ENCODE measurements at regions not wholly inside any gene's neighbourhood (a gene's known extent, or its start where the extent isn't known, plus 50 kb on each side); places are given as distances from the start of the nearest gene placed in this dataset.

DNA sequence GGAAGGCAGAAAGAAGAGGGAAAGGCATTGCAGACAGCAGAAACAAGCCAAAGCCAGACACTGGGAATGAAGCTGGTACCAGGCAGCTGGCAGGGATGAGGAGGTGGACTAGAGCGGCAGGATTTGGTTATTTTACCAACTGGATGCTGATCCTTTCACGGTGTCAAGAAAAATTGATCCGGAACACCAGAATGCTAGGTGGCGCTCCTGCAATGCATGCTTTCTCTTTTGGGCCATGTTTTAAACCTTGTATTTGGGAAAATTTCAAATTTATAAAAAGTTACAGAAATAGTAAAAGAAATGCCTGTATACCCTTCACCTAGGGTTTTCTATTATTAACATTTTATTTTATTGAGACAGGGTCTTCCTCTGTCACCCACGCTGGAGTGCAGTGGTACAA is 224.7 kb downstream of the SOX9 start:
- H3K27me3 Mint-ChIP-seq (ENCODE audit: low read depth) = no peaks in the 10 kb centered on the region
- ATAC-seq (replicated peaks in 1 of 2) (no peak), DNase-seq (no peak)
- H3K27ac Mint-ChIP-seq = no peak overlapping the region
- H3K4me3 Mint-ChIP-seq = no peak overlapping the region
- H3K9me3 Mint-ChIP-seq = peaks cover 0 to 2% of the 10 kb centered on the region in 2 donors
- H3K36me3 Mint-ChIP-seq (ENCODE audit: insufficient read depth in 2 of 2) = no peaks in the 10 kb centered on the region
- H3K4me1 Mint-ChIP-seq (ENCODE audit: low read depth) = no peaks in the 10 kb centered on the region

DNA sequence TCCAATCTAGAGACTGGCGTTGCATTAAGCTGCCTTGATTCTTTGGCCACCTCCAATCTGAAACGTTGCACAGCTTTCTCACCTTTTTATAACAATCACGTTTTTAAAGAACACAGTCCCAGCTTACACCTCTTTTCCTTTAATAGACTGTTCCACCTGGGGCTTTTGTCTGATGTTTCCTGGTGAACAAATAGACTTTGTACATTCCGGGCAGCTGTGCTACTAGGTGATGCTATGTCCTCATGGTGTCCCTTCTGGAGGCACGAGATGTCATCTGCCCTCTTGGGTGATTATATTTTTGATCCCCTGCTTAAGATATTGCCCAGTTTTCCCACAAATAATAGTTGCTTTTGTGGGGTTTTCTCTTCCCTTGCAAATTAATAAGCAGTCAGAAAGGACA is 225.5 kb downstream of the SOX9 start:
- Mint-ChIP-seq H3K4me1 (ENCODE audit: low read depth) (no peaks in the 10 kb centered on the region), H3K36me3 (ENCODE audit: insufficient read depth in 2 of 2) (no peaks in the 10 kb centered on the region), H3K9me3 (peaks cover 0 to 2% of the 10 kb centered on the region in 2 donors), H3K4me3 (no peak overlapping the region), H3K27ac (no peak overlapping the region), H3K27me3 (ENCODE audit: low read depth) (no peaks in the 10 kb centered on the region)
- DNase-seq (no peak), ATAC-seq (replicated peaks in 1 of 2) (no peak)

DNA sequence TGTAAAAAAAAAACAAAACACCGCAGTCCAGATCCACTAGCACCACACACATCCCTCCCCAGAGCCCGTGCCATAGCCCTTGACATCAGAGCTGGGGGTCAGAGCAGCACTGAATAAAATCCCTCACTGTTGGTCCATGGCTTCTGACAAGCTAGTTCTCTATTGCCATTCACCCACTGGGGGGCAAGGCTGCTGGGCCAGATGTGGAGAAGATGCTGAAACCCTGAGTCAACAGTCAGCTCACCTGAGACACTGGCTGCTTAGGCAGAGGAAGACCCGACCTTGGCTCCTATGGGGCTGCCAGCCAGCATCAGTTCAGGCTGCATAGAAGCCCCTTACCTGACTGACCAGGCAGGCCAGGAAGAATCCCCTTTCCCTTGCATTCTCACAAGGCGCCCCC is 228.2 kb downstream of the SOX9 start:
- H3K27ac Mint-ChIP-seq = no peak overlapping the region
- H3K4me1 Mint-ChIP-seq (ENCODE audit: low read depth) = no peaks in the 10 kb centered on the region
- no peaks in the 10 kb centered on the region for H3K36me3 Mint-ChIP-seq (ENCODE audit: insufficient read depth in 2 of 2)
- ATAC-seq (replicated peaks in 1 of 2) = no peak
- no peaks in the 10 kb centered on the region for H3K27me3 Mint-ChIP-seq (ENCODE audit: low read depth)
- peaks cover 0 to 3% of the 10 kb centered on the region in 2 donors for H3K9me3 Mint-ChIP-seq
- no peak for DNase-seq
- H3K4me3 Mint-ChIP-seq = no peak overlapping the region

DNA sequence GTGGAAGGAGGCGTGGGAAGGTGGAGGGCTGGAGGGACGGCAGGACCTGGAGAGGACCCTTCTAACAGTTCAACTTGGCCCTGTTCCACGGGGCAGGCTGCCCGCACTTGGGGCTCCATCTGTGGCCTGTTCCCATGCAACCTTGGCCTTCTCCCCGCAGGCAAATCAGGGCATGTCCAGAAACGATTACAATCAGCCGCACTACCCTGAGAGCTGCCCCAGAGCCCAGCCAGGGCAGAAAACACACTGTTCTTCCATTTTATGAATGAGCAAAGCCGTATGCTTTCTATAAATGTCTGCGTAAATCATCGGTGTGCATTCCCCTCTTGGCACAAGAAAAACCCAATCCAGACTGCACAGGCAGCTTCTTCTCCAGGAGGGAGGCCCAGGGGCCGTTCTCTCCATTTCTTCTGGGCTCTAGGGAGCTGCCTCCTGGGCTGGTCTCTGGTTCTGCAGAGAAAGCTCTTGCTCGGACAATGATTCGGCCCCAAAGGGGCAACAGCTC is 228.7 kb downstream of the SOX9 start:
- Mint-ChIP-seq H3K4me3 (no peak overlapping the region), H3K4me1 (ENCODE audit: low read depth) (no peaks in the 10 kb centered on the region), H3K9me3 (peaks cover 0 to 3% of the 10 kb centered on the region in 2 donors), H3K27ac (no peak overlapping the region), H3K36me3 (ENCODE audit: insufficient read depth in 2 of 2) (no peaks in the 10 kb centered on the region), H3K27me3 (ENCODE audit: low read depth) (no peaks in the 10 kb centered on the region)
- ATAC-seq (replicated peaks in 1 of 2) (no peak), DNase-seq (no peak)

DNA sequence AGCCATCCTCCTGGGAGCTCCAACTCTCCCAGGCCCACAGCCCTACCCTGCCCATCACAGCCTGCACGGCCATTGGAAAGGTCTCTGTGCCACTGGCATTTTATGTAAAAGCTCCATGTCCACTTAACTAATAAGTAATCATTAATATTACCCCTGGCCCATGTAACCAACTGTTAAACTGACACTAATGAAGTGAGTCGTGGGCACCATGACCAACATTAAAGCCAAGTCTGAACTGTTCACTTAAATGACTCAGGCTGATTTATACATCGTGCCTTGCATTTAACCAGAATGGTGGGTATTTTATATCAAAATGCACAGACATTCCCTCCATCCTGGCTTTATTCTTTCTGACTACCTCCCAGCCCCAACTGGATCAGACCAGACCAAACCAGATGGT is 229.3 kb downstream of the SOX9 start:
- Mint-ChIP-seq H3K27me3 (ENCODE audit: low read depth) (no peaks in the 10 kb centered on the region), H3K4me1 (ENCODE audit: low read depth) (no peaks in the 10 kb centered on the region), H3K27ac (no peak overlapping the region), H3K4me3 (no peak overlapping the region), H3K9me3 (peaks cover 0 to 3% of the 10 kb centered on the region in 2 donors), H3K36me3 (ENCODE audit: insufficient read depth in 2 of 2) (no peaks in the 10 kb centered on the region)
- ATAC-seq (replicated peaks in 1 of 2) (no peak), DNase-seq (no peak)

DNA sequence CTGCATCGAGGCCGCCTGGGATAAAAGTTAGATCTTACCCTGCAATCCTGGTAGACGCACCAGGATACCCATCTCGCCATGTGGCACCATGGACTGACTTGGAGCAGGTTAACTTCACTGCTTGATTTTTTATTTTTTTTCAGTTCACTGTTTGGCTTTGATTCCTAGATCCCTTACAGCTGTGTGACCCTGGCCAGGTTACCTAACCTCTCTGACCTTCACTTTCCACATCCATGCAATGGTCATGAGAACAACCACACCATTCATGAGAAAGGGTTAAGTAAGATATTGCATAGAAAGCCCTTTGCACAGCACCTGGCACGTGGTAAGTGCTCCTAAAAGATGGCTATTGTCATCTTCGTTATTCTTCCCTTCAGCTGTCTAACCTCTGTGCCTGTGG is 230.5 kb downstream of the SOX9 start:
- Mint-ChIP-seq H3K9me3 (peaks cover 2 to 3% of the 10 kb centered on the region in 2 donors), H3K36me3 (ENCODE audit: insufficient read depth in 2 of 2) (no peaks in the 10 kb centered on the region), H3K27ac (no peak overlapping the region), H3K4me1 (ENCODE audit: low read depth) (no peaks in the 10 kb centered on the region), H3K27me3 (ENCODE audit: low read depth) (no peaks in the 10 kb centered on the region), H3K4me3 (no peak overlapping the region)
- no peak for ATAC-seq (replicated peaks in 1 of 2)
- no peak for DNase-seq

DNA sequence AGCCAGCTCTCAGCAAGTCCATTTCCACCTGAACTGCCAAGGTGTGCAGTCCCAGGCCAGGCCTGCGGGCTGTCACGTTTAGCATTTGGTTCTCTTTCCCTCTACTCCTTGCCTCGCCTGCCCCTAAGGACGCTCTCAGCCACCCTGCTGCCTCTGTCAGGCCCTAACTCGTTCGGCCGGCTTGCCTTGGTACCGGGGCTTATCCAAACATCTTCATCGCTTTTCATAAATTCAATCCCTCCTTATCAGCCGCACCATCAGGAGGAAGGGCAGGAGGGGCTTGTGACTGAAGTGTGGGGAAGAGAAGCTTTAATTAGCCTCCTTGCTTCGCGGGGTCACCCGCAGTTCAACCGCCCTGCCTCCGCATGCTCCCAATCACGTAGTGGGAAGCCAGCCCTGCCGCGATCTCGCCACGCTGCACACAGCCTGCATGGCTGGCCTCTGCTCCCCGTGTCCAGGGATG is 231.1 kb downstream of the SOX9 start:
- Mint-ChIP-seq H3K4me1 (ENCODE audit: low read depth) (no peaks in the 10 kb centered on the region), H3K27me3 (ENCODE audit: low read depth) (no peaks in the 10 kb centered on the region), H3K4me3 (no peak overlapping the region), H3K27ac (no peak overlapping the region), H3K36me3 (ENCODE audit: insufficient read depth in 2 of 2) (no peaks in the 10 kb centered on the region), H3K9me3 (peaks cover 2 to 3% of the 10 kb centered on the region in 2 donors)
- no peak for DNase-seq
- ATAC-seq (replicated peaks in 1 of 2) = no peak

DNA sequence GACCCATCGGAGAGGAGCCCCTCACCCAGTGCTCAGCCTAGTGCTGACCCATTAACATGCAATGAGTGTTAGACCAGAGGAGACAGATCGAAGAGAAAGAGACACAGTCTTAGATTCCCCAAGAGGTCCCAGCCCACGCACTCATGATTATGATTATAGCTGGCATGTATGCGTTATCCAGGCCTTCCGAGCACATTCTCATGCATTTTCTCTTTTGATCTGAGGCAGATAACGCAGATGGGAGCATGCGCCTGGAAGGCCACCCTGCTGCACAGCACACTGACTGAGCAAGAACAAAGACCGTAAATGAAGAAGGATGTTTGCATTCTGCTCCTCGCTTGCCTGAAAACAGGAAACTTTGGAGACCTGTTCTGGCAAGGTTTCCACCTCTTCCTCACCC is 232.7 kb downstream of the SOX9 start:
- H3K9me3 Mint-ChIP-seq = peaks cover 2 to 3% of the 10 kb centered on the region in 2 donors
- no peaks in the 10 kb centered on the region for H3K4me1 Mint-ChIP-seq (ENCODE audit: low read depth)
- no peak overlapping the region for H3K4me3 Mint-ChIP-seq
- no peak overlapping the region for H3K27ac Mint-ChIP-seq
- ATAC-seq (replicated peaks in 1 of 2) = no peak
- no peaks in the 10 kb centered on the region for H3K27me3 Mint-ChIP-seq (ENCODE audit: low read depth)
- no peaks in the 10 kb centered on the region for H3K36me3 Mint-ChIP-seq (ENCODE audit: insufficient read depth in 2 of 2)
- DNase-seq = no peak

DNA sequence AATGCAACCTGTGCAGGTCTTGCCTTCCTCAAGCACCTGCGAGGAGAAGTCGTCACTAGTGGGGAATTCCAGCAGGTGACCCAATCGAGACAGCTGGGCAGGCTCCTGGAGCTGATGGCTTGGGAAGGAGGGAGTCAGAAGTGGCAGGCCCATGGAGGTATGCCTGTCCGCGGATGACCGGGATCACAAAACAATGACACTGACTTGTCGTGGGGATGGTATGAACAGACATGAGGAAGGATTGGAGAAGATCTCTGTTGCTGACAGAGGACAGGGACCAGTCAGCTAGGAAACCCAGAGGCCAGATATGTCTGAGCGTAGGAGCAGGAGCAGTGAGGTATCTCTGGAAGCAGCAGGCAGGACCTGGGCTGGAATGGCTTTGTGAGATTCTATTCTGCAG is 233.3 kb downstream of the SOX9 start:
- DNase-seq (no peak), ATAC-seq (replicated peaks in 1 of 2) (no peak)
- no peaks in the 10 kb centered on the region for H3K27me3 Mint-ChIP-seq (ENCODE audit: low read depth)
- no peaks in the 10 kb centered on the region for H3K4me1 Mint-ChIP-seq (ENCODE audit: low read depth)
- peaks cover 2 to 3% of the 10 kb centered on the region in 2 donors for H3K9me3 Mint-ChIP-seq
- H3K36me3 Mint-ChIP-seq (ENCODE audit: insufficient read depth in 2 of 2) = no peaks in the 10 kb centered on the region
- no peak overlapping the region for H3K4me3 Mint-ChIP-seq
- H3K27ac Mint-ChIP-seq = no peak overlapping the region

DNA sequence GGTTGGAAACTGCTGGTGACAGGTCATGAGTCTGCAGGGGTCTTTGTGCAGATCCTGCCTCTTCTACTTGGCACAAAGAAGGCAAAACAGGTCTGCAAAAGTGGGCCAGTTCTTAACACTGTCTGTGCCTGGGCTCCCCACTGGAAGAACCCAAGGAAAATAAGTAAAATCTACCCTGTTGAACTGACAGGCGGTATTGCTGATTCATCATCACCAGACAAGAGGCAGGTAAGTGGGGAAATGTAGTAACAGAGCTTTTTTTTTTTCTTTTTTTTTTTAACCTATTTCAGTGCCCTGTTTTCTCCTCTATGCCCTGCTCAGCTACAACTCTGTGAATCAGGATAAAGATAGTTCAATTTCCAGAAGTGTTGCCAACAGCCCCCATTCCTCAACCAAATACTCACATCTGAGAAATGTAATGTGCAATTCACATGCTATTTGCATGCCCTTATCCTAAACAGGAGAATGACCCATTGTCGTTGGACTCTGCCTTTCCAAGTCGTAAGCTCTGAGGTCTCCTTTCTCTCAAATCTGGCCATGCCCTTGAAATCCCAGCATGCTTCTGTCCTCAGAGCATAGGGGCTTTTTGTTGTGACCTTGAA is 237.0 kb downstream of the SOX9 start:
- no peak for DNase-seq
- H3K36me3 Mint-ChIP-seq (ENCODE audit: insufficient read depth in 2 of 2) = no peaks in the 10 kb centered on the region
- no peak for ATAC-seq (replicated peaks in 1 of 2)
- H3K27me3 Mint-ChIP-seq (ENCODE audit: low read depth) = no peaks in the 10 kb centered on the region
- H3K4me1 Mint-ChIP-seq (ENCODE audit: low read depth) = no peaks in the 10 kb centered on the region
- no peak overlapping the region for H3K27ac Mint-ChIP-seq
- H3K9me3 Mint-ChIP-seq = peaks cover 2 to 5% of the 10 kb centered on the region in 2 donors
- no peak overlapping the region for H3K4me3 Mint-ChIP-seq

DNA sequence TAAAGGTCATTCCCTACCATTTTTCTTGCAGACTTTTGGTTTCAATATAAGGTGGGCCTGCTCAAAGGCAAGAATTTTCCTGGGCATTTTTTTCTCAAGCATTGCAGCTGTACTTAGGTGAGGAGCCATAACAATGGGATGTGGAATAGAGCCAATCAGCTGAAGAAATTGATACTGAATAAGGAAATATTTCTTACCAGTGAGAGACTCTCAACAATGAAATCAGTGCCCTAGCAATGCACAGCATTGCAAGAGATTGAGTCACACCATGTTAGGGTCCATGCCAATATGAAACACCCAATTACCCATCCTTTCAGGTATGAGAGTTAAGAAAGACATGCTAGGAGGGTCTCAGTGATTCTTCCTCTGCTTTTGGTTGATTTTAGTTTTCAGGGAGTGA is 237.6 kb downstream of the SOX9 start:
- ATAC-seq (replicated peaks in 1 of 2) = no peak
- Mint-ChIP-seq H3K27ac (no peak overlapping the region), H3K27me3 (ENCODE audit: low read depth) (no peaks in the 10 kb centered on the region)

DNA sequence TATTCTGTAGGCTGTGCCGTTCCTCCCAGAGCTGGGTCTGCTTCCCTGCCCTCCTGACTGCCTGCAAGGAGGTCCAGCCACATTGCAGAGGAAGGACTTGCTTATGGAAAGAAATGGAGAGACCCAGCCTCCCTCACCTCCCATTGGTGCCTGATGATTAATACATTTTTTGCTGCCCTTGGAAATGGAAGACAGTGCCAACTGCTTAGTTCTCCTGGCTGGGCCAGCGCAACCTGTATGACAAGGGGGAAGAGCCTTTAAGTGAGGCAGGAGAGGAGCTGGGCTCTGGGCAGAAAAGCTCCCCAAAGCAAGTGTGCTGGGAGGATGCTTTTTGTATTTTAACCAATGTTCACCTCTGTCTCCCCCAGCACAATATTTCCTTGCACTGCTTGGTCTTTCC is 238.5 kb downstream of the SOX9 start:
- no peaks in the 10 kb centered on the region for H3K36me3 Mint-ChIP-seq (ENCODE audit: insufficient read depth in 2 of 2)
- H3K4me1 Mint-ChIP-seq (ENCODE audit: low read depth) = no peaks in the 10 kb centered on the region
- peaks cover 2 to 3% of the 10 kb centered on the region in 2 donors for H3K9me3 Mint-ChIP-seq
- H3K27me3 Mint-ChIP-seq (ENCODE audit: low read depth) = no peaks in the 10 kb centered on the region
- no peak overlapping the region for H3K4me3 Mint-ChIP-seq
- no peak overlapping the region for H3K27ac Mint-ChIP-seq
- DNase-seq (no peak), ATAC-seq (replicated peaks in 1 of 2) (no peak)

More for the DNA sequence above, 237.6 kb downstream of the SOX9 start:
- H3K9me3 Mint-ChIP-seq = peaks cover 2 to 4% of the 10 kb centered on the region in 2 donors
- H3K4me3 Mint-ChIP-seq = no peak overlapping the region
- H3K36me3 Mint-ChIP-seq (ENCODE audit: insufficient read depth in 2 of 2) = no peaks in the 10 kb centered on the region
- no peak for DNase-seq
- no peaks in the 10 kb centered on the region for H3K4me1 Mint-ChIP-seq (ENCODE audit: low read depth)

DNA sequence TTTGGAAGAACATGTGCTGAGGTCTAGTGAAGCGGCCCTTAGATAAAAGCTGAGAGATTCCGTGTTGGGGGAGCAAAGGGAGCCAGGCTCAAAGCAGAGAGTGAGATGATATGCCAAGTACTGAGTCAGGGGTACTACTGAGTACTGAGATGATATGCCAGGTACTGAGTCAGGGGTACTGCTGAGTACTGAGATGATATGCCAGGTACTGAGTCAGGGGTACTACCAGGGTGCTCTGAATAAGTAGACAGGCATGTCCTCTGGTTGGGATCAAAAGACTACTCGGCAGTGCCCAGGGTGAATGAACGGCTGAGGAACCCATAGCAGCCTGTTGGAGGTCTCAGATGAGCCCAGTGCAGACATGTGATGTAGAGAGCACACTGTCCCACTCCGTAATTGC is 239.0 kb downstream of the SOX9 start:
- peaks cover 2 to 3% of the 10 kb centered on the region in 2 donors for H3K9me3 Mint-ChIP-seq

DNA sequence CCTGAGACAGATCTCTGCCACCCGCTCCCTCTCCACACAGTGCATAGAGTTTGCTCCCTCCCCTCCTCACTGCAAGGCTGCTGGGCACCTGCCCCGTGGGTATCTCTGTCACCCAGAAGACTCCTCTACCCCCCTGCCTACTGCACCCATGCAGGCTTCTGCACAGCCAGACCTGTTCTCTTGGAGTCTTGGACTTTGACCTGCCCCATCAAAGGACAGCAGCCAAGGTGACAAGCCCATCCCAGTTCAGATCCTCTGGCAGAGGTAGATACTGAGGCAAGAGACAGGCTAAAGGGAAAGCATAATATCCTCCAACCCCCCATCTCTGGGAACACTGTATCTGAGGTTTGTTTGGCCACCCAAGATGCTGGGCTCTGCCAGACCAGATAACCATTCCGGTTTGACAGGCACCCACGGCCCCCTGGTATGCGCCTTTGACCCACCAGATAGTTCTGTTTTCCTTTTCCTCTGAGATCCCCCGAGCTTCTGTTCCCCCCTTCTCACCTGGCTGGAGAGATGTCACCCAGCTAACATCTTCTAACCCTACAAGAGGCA is 239.6 kb downstream of the SOX9 start:
- no peak for ATAC-seq (replicated peaks in 1 of 2)
- Mint-ChIP-seq H3K27me3 (ENCODE audit: low read depth) (no peaks in the 10 kb centered on the region), H3K4me3 (no peak overlapping the region), H3K36me3 (ENCODE audit: insufficient read depth in 2 of 2) (no peaks in the 10 kb centered on the region), H3K27ac (no peak overlapping the region), H3K9me3 (peaks cover 2 to 3% of the 10 kb centered on the region in 2 donors), H3K4me1 (ENCODE audit: low read depth) (no peaks in the 10 kb centered on the region)
- DNase-seq = no peak

More for the DNA sequence above, 239.0 kb downstream of the SOX9 start:
- H3K27ac Mint-ChIP-seq = no peak overlapping the region
- no peak for ATAC-seq (replicated peaks in 1 of 2)
- no peak for DNase-seq
- no peaks in the 10 kb centered on the region for H3K4me1 Mint-ChIP-seq (ENCODE audit: low read depth)
- no peak overlapping the region for H3K4me3 Mint-ChIP-seq
- H3K36me3 Mint-ChIP-seq (ENCODE audit: insufficient read depth in 2 of 2) = no peaks in the 10 kb centered on the region
- no peaks in the 10 kb centered on the region for H3K27me3 Mint-ChIP-seq (ENCODE audit: low read depth)
